Activated CD8-positive, alpha-beta memory T cell treated with anti-CD3 and anti-CD28 coated beads for 36 hours (primary cell): ENCODE measurements at regions not wholly inside any gene's neighbourhood (a gene's known extent, or its start where the extent isn't known, plus 50 kb on each side); places are given as distances from the start of the nearest gene placed in this dataset.
"Not testable (repeated sequence)": the region's sequence is repeated elsewhere in the genome, so short reads cannot be mapped to it uniquely, and the experiment has no call there.

Experiments used
- CTCF ChIA-PET: fragments of 350-600 bp; sonication (Branson Sonifier 250); formaldehyde crosslinking; loops from one replicate; lab custom pipeline; 2021; ENCODE audit warnings: antibody characterized with exemption; lab: Charles Lee
- POLR2A ChIA-PET: fragments of 350-600 bp; sonication (Branson Sonifier 250); formaldehyde crosslinking; loops from one replicate; lab custom pipeline; 2021; ENCODE audit warnings: antibody characterized with exemption; lab: Charles Lee

GRCh38 chr5:62828742-62829603, 250.4 kb downstream of the LRRC70 start:
- CTCF ChIA-PET = no interaction called here
- POLR2A ChIA-PET = no interaction called here

GRCh38 chr5:62825623-62826220, 247.1 kb downstream of the LRRC70 start:
- ChIA-PET POLR2A (no interaction called here), CTCF (no interaction called here)

GRCh38 chr5:62824936-62825335, 246.3 kb downstream of the LRRC70 start:
- ChIA-PET CTCF (no interaction called here), POLR2A (no interaction called here)

GRCh38 chr5:62817043-62817442, 238.4 kb downstream of the LRRC70 start:
- POLR2A ChIA-PET, CTCF ChIA-PET: not testable (repeated sequence)

GRCh38 chr5:62814991-62815390, 236.4 kb downstream of the LRRC70 start:
- POLR2A ChIA-PET = no interaction called here

GRCh38 chr5:62812621-62813255, 234.1 kb downstream of the LRRC70 start:
- ChIA-PET POLR2A (no interaction called here), CTCF (no interaction called here)

More at GRCh38 chr5:62814991-62815390, 236.4 kb downstream of the LRRC70 start:
- CTCF ChIA-PET = no interaction called here

- POLR2A ChIA-PET, CTCF ChIA-PET: not testable (repeated sequence)
Observed at GRCh38 chr5:62804819-62805218, 226.2 kb downstream of the LRRC70 start.

GRCh38 chr5:62795926-62796325, 217.3 kb downstream of the LRRC70 start:
- ChIA-PET CTCF (no interaction called here), POLR2A (no interaction called here)

- POLR2A ChIA-PET = no interaction called here
- CTCF ChIA-PET = interaction anchor here (1.0 kb wide), 1 partner anchor 15 kb away, joined by 3 read pairs; no protein-coding TSS in a partner anchor
Observed at GRCh38 chr5:62794456-62794855, 215.8 kb downstream of the LRRC70 start.

GRCh38 chr5:62791059-62791458, 212.4 kb downstream of the LRRC70 start:
- ChIA-PET POLR2A (no interaction called here), CTCF (no interaction called here)

GRCh38 chr5:62790348-62790747, 211.7 kb downstream of the LRRC70 start:
- ChIA-PET CTCF (no interaction called here), POLR2A (no interaction called here)

GRCh38 chr5:62786099-62786498, 207.5 kb downstream of the LRRC70 start:
- ChIA-PET CTCF (no interaction called here), POLR2A (no interaction called here)

- ChIA-PET POLR2A (no interaction called here), CTCF (no interaction called here)
Observed at GRCh38 chr5:62785588-62785987, 207.0 kb downstream of the LRRC70 start.

GRCh38 chr5:62783374-62784057, 204.9 kb downstream of the LRRC70 start:
- CTCF ChIA-PET = no interaction called here
- POLR2A ChIA-PET = no interaction called here

- POLR2A ChIA-PET = no interaction called here
Observed at GRCh38 chr5:62780888-62781287, 202.3 kb downstream of the LRRC70 start.

GRCh38 chr5:62780230-62780629, 201.6 kb downstream of the LRRC70 start:
- POLR2A ChIA-PET = no interaction called here
- CTCF ChIA-PET = no interaction called here

More at GRCh38 chr5:62780888-62781287, 202.3 kb downstream of the LRRC70 start:
- CTCF ChIA-PET = interaction anchor here (0.7 kb wide), 1 partner anchor 122 kb away, joined by 5 read pairs; no protein-coding TSS in a partner anchor

- CTCF ChIA-PET = interaction anchor here (0.6 to 1.3 kb wide), 4 partner anchors 9 to 320 kb away, joined by 3 to 5 read pairs (median 3); no protein-coding TSS in a partner anchor
- POLR2A ChIA-PET = no interaction called here
Observed at GRCh38 chr5:62779010-62779422, 200.4 kb downstream of the LRRC70 start.

- ChIA-PET CTCF (interaction anchor here (0.7 to 1.3 kb wide), 3 partner anchors 10 to 320 kb away, joined by 3 to 5 read pairs (median 3); no protein-coding TSS in a partner anchor), POLR2A (no interaction called here)
Observed at GRCh38 chr5:62778316-62779009, 199.8 kb downstream of the LRRC70 start.

- CTCF ChIA-PET, POLR2A ChIA-PET: not testable (repeated sequence)
Observed at GRCh38 chr5:62777081-62777480, 198.5 kb downstream of the LRRC70 start.
